Activated B cell treated with CpG ODN at 0.5 μM for 24 hours (primary cell): ENCODE measurements at regions not wholly inside any gene's neighbourhood (a gene's known extent, or its start where the extent isn't known, plus 50 kb on each side); places are given as distances from the start of the nearest gene placed in this dataset.

Experiments used
- ATAC-seq: fragments of 200-7000 bp; cut with Tn5 transposase; one replicate; pipeline ENCODE4 v1.10.0; 2021; ENCODE audit warnings: low read depth, mild to moderate bottlenecking, moderate library complexity
- CTCF ChIA-PET: fragments of 350-600 bp; sonication (Branson Sonifier 250); formaldehyde crosslinking; loops from one replicate; lab custom pipeline; 2021; ENCODE audit warnings: antibody characterized with exemption; lab: Charles Lee
- POLR2A ChIA-PET: fragments of 350-600 bp; sonication (Branson Sonifier 250); formaldehyde crosslinking; loops from one replicate; lab custom pipeline; 2021; ENCODE audit warnings: antibody characterized with exemption; lab: Charles Lee
- DNase-seq: peaks from one replicate; pipeline ENCODE4 v3.0.0; 2022
- H3K27ac Mint-ChIP-seq: one replicate; pipeline ENCODE4 v1.8.0; 2020; ENCODE audit warnings: mixed read lengths
- H3K27me3 Mint-ChIP-seq: one replicate; pipeline ENCODE4 v1.8.0; 2021; ENCODE audit warnings: mixed read lengths
- H3K36me3 Mint-ChIP-seq: one replicate; pipeline ENCODE4 v1.8.0; 2021; ENCODE audit warnings: low read depth, mixed read lengths
- H3K4me1 Mint-ChIP-seq: one replicate; pipeline ENCODE4 v1.8.0; 2021; ENCODE audit warnings: mixed read lengths
- H3K4me3 Mint-ChIP-seq: one replicate; pipeline ENCODE4 v1.8.0; 2020; ENCODE audit warnings: mild to moderate bottlenecking, mixed read lengths
- H3K9me3 Mint-ChIP-seq: one replicate; pipeline ENCODE4 v1.8.0; 2020; ENCODE audit warnings: mixed read lengths
- intact Hi-C: fragments of 100-400 bp; cut with micrococcal nuclease; formaldehyde crosslinking; loops from one replicate; pipeline ENCODE4 v1.15.1; 2024
- TF ChIP-seq, protein P1 (sequence below): fragments of 200-600 bp; IDR thresholded peaks from one replicate; pipeline ENCODE4 v1.8.0; 2022; ENCODE audit warnings: antibody characterized with exemption, mild to moderate bottlenecking

DNA sequence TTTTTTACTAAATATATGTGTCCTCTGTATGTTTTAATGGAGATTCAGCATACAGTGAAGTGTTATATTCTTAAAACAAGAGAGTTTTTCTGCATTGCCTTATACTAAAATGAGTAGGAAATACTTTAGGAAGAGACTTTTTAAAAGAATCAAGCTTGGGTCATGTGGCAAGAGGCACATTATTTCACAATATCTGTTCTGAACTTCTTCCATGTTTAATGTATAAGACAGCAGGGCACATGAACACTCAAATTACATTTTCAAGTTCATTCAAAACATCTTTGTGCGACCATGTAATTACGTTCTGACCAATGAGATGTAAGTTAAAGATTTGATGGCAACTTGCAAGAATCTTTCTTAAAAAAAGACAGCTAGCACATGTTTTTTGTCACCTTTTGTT lies 1055.9 kb downstream of the NR2F1-AS1 start:
- intact Hi-C loops, result no loop called here
- ChIA-PET CTCF (no interaction called here), POLR2A (no interaction called here)
- H3K36me3 Mint-ChIP-seq, result no peaks in the 10 kb centered on the region
- no peaks in the 10 kb centered on the region for H3K27me3 Mint-ChIP-seq
- H3K4me1 Mint-ChIP-seq, result no peaks in the 10 kb centered on the region
- ATAC-seq (no peak), DNase-seq (no peak)
- TF ChIP-seq, protein P1, sequence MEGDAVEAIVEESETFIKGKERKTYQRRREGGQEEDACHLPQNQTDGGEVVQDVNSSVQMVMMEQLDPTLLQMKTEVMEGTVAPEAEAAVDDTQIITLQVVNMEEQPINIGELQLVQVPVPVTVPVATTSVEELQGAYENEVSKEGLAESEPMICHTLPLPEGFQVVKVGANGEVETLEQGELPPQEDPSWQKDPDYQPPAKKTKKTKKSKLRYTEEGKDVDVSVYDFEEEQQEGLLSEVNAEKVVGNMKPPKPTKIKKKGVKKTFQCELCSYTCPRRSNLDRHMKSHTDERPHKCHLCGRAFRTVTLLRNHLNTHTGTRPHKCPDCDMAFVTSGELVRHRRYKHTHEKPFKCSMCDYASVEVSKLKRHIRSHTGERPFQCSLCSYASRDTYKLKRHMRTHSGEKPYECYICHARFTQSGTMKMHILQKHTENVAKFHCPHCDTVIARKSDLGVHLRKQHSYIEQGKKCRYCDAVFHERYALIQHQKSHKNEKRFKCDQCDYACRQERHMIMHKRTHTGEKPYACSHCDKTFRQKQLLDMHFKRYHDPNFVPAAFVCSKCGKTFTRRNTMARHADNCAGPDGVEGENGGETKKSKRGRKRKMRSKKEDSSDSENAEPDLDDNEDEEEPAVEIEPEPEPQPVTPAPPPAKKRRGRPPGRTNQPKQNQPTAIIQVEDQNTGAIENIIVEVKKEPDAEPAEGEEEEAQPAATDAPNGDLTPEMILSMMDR, result no peak
- peaks cover 4% of the 10 kb centered on the region for H3K9me3 Mint-ChIP-seq
- H3K4me3 Mint-ChIP-seq, result no peak overlapping the region
- no peak overlapping the region for H3K27ac Mint-ChIP-seq

DNA sequence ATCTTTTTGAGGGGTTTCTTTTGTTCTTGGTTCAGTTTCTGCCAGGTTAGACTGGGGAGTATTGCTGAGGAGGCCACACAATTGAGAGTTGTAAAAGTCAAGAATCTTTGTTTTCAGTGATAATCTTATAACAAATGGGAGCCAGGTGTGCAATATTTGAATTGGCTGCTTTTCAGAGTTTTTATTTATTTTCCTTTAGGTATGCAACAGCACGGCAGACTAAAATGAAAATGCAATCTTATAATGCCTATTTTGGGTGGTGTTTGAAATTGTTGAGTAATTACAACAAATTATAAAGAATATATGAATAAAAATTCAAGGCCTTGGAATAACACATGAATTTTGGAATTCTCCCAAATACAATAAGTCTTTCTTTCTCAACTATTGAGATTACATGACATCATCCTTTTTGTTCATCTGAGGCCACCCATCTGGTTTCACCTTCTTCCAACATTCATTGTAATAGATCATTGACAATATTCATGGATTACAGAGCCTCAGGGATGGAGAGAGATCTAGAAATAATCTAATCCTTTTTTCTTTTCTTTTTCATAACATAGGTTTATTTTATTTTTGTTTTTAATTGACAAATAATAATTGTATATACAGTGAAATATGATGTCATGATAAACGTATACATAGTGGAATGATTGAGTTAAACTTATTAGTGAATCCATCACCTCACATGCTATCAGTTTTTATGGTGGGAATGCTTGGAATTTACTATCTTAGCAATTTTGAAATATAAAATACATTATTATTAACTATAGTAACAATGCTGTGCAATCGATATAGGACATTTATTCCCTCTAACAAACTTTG lies 1061.0 kb downstream of the NR2F1-AS1 start:
- ATAC-seq (no peak), DNase-seq (no peak)
- Mint-ChIP-seq H3K9me3 (peaks cover 6% of the 10 kb centered on the region), H3K36me3 (no peaks in the 10 kb centered on the region), H3K4me1 (no peaks in the 10 kb centered on the region), H3K27me3 (no peaks in the 10 kb centered on the region), H3K27ac (no peak overlapping the region), H3K4me3 (no peak overlapping the region)
- TF ChIP-seq, protein P1, result no peak
- ChIA-PET POLR2A (no interaction called here), CTCF (no interaction called here)
- intact Hi-C loops, result no loop called here

DNA sequence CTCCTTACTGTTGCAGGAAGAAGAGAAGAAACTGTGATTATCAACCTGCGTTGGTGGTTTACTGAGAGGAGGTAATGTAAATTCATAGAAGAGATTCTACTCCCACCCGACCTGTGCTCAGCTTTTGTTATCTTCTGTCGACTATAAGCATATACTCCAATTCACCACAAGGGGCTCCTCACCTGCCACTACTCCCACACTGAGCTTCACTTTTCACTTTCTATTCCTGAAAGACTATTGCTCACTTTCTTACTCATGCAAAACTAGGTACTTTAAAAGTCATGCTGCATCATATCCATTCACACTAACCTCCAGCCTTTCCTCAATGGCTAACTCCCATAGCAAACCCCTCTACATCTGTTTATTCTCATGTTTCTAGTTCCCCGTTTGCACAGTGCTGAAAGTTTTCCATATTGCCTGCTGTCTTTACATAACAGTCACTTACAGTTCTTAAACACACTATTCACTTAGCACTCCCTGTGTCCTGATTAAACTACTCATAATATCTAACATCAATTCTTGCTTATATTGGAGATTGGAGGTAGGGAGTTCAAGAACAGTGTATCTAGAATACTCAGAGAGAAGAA lies 1062.6 kb downstream of the NR2F1-AS1 start:
- no peaks in the 10 kb centered on the region for H3K4me1 Mint-ChIP-seq
- POLR2A ChIA-PET, result no interaction called here
- no peaks in the 10 kb centered on the region for H3K27me3 Mint-ChIP-seq
- ATAC-seq (no peak), DNase-seq (no peak)
- CTCF ChIA-PET, result no interaction called here
- TF ChIP-seq, protein P1, result no peak
- intact Hi-C loops, result no loop called here
- no peaks in the 10 kb centered on the region for H3K36me3 Mint-ChIP-seq
- peaks cover 7% of the 10 kb centered on the region for H3K9me3 Mint-ChIP-seq
- no peak overlapping the region for H3K4me3 Mint-ChIP-seq
- no peak overlapping the region for H3K27ac Mint-ChIP-seq

DNA sequence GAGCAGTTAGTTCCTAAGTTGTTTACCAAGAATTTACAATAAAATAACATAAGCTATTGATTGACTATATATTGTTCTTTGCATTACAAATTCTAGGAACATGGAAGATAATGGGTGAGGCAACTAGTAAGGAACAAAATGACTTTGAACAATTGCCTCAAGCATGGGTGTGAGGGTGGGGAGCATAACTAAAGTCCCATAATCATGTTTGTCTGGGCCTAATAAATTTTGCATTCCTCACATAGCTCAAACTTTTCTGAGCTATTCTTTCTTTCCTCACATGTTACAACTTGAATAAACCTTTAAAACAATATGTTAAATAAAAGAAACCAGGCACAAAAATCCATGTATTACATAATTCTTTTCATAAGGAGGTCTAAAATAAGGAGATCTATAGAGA lies 1066.1 kb downstream of the NR2F1-AS1 start:
- TF ChIP-seq, protein P1, result no peak
- H3K4me3 Mint-ChIP-seq, result no peak overlapping the region
- no peaks in the 10 kb centered on the region for H3K27me3 Mint-ChIP-seq
- no peaks in the 10 kb centered on the region for H3K36me3 Mint-ChIP-seq
- no peak for ATAC-seq
- no peaks in the 10 kb centered on the region for H3K4me1 Mint-ChIP-seq
- H3K9me3 Mint-ChIP-seq, result peaks cover 12% of the 10 kb centered on the region
- DNase-seq, result no peak
- CTCF ChIA-PET, result no interaction called here
- intact Hi-C loops, result no loop called here
- POLR2A ChIA-PET, result no interaction called here
- H3K27ac Mint-ChIP-seq, result no peak overlapping the region

DNA sequence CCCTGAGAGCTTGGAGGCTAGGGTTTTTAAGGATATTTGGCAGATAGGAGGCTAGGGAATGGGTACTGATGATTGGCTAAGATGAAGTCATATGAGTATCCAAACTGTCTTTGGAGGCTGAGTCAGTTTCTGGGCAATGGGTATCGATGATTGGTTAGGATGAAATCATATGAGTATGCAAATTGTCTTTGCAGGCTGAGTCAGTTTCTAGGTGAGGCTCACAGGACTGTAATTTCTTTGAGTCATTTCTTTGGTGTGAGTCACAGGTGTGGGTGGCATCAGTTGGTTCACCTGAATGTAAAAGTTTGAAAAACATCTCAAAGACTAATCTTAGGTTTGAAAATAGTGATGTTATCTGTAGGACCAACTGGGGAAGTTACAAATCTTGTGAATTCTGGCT lies 1068.0 kb downstream of the NR2F1-AS1 start:
- TF ChIP-seq, protein P1, result no peak
- ATAC-seq, result no peak
- ChIA-PET POLR2A (no interaction called here), CTCF (no interaction called here)
- Mint-ChIP-seq H3K9me3 (peaks cover 18% of the 10 kb centered on the region), H3K36me3 (no peaks in the 10 kb centered on the region), H3K4me3 (no peak overlapping the region), H3K27me3 (no peaks in the 10 kb centered on the region), H3K27ac (no peak overlapping the region), H3K4me1 (no peaks in the 10 kb centered on the region)
- intact Hi-C loops, result no loop called here
- no peak for DNase-seq
